HG03460 (cell line): ENCODE measurements at regions not wholly inside any gene's neighbourhood (a gene's known extent, or its start where the extent isn't known, plus 50 kb on each side); places are given as distances from the start of the nearest gene placed in this dataset.
"Not testable (repeated sequence)": the region's sequence is repeated elsewhere in the genome, so short reads cannot be mapped to it uniquely, and the experiment has no call there.

Source experiments
- ATAC-seq: cut with Tn5 transposase; IDR thresholded peaks from one replicate; pipeline ENCODE4 v1.9.1; 2021; ENCODE audit not compliant: unreplicated experiment

DNA sequence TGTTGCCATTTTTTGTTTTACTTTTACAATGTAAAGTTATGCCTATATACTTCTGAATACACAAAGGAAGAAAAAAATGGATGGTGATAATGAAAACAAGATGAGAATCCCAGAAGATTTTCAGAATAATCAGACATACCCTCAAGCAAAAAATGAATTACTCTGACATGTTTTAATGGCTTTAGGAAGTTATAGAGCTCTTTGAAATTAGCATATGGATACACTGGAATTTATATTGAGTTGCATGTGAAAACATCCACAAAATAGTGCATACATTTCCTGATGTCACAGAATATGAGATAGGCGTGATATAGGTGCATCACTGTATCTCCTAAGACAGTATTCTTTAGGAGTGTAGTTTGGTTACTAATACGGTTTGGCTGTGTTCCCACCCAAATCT lies 351.3 kb downstream of the SLC7A11 start:
- no peak for ATAC-seq

DNA sequence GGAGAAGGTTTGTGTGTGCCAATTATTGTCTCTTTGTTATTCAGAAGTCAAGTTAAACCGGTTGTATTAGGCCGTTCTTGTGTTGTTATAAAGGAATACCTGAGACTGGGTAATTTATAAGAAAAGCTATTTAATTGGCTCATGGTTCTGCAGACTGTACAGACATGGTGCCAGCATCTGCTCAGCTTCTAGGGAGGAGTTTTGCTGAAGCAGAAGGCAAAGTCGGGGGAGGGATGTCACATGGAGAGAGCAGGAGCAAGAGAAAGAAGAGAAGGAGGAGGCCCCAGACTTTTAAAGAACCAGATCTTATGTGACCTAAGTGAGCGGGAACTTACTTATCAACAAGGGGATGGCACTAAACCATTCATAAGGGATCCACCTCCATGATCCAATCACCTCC lies 349.3 kb upstream of the PCDH18 start:
- ATAC-seq: no peak

DNA sequence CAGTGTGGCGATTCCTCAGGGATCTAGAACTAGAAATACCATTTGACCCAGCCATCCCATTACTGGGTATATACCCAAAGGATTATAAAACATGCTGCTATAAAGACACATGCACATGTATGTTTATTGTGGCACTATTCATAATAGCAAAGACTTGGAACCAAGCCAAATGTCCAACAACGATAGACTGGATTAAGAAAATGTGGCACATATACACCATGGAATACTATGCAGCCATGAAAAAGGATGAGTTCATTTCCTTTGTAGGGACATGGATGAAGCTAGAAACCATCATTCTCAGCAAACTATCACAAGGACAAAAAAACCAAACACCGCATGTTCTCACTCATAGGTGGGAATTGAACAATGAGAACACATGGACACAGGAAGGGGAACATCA lies 335.8 kb upstream of the PCDH18 start:
- not testable (repeated sequence) for ATAC-seq

DNA sequence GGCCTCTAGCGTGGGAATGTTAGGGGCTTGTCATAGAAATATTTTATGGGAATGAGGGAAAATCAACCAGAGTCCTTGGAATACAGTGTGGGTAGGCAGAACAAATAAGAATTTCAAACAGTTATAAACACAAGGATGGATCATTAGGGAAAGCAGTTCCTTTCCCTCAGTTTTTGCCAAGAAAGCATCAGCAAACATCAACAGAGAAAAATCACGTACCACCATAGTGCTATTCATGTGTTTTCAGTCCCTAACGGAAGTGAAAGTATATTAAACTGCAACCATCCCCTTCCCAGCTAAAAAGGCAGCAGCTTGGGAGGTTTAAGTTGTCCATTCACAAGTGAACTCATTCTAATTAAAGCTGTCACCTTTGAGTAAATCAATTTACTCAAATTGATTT lies 334.4 kb upstream of the PCDH18 start:
- ATAC-seq: no peak

DNA sequence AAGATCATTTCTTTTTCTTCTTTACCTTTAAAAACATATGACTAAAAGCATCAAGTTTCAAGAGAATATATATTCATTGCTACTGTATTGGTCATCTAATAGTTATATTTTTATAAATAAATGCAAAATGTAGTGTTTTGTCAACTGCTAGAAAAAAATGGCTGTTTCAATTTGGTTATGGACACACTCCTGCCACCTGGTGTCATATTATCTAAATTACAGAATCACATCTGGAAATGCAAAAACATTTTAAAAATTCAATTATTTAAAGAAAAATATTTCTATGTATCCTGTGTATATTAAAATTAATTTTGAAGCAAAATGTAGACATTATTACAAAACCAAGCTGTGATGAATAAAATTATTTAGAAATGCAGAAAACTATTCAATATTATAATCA lies 329.4 kb upstream of the PCDH18 start:
- no peak for ATAC-seq

DNA sequence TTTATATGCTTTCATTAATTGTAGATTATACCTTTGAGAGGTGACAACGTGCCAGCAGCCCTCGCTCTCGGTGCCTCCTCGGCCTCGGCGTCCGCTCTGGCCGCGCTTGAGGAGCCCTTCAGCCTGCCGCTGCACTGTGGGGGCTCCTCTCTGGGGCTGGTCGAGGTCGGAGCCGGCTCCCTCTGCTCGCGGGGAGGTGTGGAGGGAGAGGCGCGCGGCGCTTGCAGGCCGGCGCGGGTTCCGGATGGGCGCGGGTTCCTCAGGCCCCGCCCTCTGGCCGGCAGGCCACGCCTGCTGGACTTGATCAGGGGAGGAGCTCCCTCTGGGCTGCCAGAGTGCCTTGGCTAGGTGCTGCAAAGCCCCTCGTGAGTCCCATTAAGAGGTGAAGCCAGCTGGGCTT lies 321.1 kb upstream of the PCDH18 start:
- no peak for ATAC-seq

DNA sequence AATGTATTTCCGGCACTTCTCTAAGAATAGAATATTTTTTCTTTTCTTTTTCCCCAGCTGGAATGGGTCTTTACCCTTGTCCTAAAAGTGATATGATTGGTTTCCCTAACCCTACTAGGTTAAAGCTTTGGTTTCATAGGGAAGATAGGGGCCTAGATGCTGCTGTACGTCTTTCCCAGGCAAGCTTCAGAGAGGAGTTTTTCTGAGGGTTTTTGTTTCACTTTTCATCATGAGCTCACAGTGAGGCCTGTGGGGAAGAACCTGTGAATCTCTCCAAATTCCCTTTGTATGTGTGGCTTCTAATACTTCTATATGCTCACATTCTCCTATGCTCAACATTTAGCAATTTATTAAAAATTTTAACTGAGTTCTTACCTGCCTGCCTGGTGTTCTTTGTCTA lies 320.0 kb upstream of the PCDH18 start:
- ATAC-seq: no peak

DNA sequence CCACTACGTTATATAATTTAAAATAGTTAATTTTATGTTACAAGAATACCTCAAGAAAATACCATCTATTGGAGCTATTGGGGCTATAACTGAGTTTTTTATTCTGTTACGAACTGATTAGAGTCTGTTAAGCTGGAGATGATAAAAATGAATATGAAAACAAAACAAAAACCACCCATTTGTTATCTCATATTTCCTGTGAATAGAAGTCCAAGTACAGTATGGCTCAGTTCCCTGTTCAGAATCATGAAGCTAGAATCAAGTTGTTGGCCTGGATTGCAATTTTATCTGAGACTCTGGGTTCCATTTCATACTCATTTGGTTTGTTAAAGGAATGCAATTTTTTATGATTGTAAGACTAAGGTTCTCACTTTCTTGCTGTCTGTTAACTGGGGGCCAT lies 319.1 kb upstream of the PCDH18 start:
- ATAC-seq: no peak

DNA sequence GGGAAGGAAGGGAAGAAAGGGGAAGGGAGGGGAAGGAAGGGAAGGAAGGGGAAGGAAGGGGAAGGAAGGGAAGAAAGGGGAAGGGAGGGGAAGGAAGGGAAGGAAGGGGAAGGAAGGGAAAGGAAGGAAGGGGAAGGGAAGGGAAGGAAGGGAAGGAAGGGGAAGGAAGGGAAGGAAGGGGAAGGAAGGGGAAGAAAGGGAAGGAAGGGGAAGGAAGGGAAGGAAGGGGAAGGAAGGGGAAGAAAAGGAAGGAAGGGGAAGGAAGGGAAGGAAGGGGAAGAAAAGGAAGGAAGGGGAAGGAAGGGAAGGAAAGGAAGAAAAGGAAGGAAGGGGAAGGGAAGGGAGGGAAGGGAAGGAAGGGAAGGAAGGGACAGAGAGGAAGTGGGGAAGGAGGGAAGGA lies 295.7 kb upstream of the PCDH18 start:
- not testable (repeated sequence) for ATAC-seq

- ATAC-seq: no peak
Observed at GRCh38 chr4:137825505-137825904, 293.2 kb upstream of the PCDH18 start.

DNA sequence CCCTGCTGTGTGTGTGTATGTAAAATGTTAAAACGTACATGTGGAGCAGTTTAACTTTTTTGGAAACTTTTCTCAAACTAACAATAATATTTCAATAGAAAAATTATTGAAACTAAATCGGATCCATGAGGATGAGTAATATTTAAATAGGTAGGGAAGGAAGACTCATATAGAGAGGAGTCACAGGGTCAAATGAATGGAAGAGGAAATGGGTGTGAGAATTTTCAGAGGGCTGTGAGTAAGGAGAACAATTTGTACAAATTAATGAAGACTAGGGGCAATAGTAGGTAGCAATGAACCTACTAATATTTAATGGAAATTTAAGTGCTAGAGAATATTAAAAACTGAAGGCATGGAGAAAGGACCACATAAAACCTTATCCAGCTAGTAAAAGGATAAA lies 290.7 kb upstream of the PCDH18 start:
- ATAC-seq: no peak

DNA sequence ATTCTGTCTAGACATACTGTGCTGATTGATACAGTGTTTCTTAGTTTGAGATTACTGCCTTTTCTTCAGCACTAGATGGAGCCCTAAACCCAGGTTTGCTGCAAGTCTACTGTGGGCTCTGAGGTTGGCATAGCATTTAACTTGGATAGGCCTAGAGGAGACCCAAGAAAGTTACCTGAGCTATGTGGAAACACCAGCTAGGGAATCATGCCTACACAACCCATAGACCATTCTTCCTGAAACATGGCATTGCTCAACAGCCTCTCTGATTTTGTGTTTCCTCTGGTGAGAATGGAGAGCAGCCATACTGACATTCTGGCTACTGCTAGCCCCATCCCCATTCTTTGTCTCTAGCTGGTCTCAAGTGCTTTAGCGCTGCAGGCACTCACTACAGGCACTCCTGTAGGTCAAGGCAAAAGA lies 287.7 kb upstream of the PCDH18 start:
- ATAC-seq: peak; percentile 75

- ATAC-seq: no peak
Observed at GRCh38 chr4:137812258-137812657, 280.0 kb upstream of the PCDH18 start.

GRCh38 chr4:137806420-137806819 lies 274.1 kb upstream of the PCDH18 start:
- no peak for ATAC-seq

GRCh38 chr4:137804906-137805495 lies 272.7 kb upstream of the PCDH18 start:
- no peak for ATAC-seq

GRCh38 chr4:137800861-137801260 lies 268.6 kb upstream of the PCDH18 start:
- ATAC-seq: no peak

DNA sequence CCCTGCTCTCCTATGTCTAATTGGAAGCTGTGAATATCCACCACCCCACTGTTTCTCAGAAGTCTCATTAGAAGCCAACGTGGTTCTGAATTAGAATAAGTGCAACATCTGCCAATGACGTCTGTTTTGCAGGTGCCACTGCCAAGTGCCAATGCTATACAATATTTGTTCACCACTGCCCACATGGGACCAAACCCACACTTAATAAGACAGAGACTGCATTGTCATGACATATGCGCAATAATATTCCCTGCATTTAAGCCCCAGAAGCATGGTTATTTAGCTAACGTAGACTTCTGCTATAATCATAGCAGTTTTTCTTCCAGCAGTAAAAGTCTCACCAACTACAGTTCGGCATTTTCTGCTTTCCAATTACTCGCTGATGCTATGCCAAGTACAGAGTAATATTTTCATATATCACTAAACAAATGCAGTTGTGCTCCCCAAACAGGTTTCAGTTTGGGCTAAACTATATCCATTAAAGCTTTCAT lies 262.5 kb upstream of the PCDH18 start:
- ATAC-seq: no peak

DNA sequence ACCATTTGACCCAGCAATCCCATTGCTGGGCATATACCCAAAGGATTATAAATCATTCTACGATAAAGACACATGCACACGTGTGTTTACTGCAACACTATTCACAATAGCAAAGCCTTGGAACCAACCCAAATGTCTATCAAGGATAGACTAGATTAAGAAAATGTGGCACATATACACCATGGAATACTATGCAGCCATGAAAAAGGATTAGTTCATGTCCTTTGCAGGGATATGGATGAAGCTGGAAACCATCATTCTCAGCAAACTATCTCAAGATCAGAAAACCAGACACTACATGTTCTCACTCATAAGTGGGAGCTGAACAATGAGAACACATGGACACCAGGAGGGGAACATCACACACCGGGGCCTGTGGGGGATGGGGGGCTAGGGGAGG lies 257.0 kb upstream of the PCDH18 start:
- not testable (repeated sequence) for ATAC-seq

DNA sequence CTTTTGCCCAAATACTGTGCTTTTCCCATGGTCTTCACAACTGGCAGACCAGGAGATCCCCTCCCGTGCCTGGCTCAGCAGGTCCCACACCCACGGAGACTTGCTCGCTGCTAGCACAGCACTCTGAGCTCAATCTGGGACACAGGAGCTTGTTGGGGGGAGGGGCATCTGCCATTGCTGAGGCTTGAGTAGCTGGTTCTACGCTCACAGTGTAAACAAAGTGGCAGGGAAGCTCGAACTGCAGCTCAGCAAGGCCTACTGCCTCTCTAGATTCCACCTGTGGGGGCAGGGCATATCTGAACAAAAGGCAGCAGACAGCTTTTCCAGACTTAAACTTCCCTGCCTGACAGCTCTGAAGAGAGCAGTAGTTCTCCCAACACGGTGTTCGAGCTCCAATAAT lies 251.6 kb upstream of the PCDH18 start:
- ATAC-seq: not testable (repeated sequence)

GRCh38 chr4:137775701-137776100 lies 243.4 kb upstream of the PCDH18 start:
- ATAC-seq: no peak

- ATAC-seq: no peak
Observed at GRCh38 chr4:137774501-137774900, 242.2 kb upstream of the PCDH18 start.

DNA sequence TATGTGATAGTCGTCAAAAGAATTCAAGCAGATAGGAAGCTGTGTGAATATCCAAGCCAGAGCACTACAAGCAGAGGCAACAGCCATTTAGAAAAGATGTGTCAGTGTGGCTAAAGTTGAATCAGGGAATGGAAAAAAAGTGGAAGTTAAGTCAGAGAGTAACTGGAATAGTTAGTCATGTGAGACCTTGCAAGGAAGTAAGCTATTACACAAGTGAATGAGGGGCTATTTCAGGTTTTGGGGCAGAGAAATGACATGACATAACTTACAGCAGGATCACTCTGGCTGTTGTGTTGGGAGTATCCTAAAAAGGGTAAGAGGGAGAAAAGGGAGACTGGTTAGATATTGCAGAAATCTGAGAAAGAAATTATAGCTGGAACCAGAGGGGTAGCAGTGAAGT lies 236.6 kb upstream of the PCDH18 start:
- no peak for ATAC-seq

- no peak for ATAC-seq
Observed at GRCh38 chr4:137768196-137768595, 235.9 kb upstream of the PCDH18 start.
